ENCODE measurements at regions not wholly inside any gene's neighbourhood (a gene's known extent, or its start where the extent isn't known, plus 50 kb on each side); places are given as distances from the start of the nearest gene placed in this dataset.

- no peak for TF ChIP-seq CTCF (IDR thresholded peaks at IDR 0.05; ENCODE audit: low read length, missing control alignments)
- DNase-seq (ENCODE audit: low read depth), result no peak
- H3K4me3 ChIP-seq (replicated peaks; ENCODE audit: low read depth, low read length), result no peak overlapping the region
Observed at GRCh38 chr14:71549421-71550050, 382.7 kb upstream of the RGS6 start.

- no peak overlapping the region for H3K4me3 ChIP-seq (replicated peaks; ENCODE audit: low read depth, low read length)
- no peak for DNase-seq (ENCODE audit: low read depth)
- no peak for TF ChIP-seq CTCF (IDR thresholded peaks at IDR 0.05; ENCODE audit: low read length, missing control alignments)
Observed at GRCh38 chr14:71550367-71550766, 381.9 kb upstream of the RGS6 start.

- no peak for TF ChIP-seq CTCF (IDR thresholded peaks at IDR 0.05; ENCODE audit: low read length, missing control alignments)
- DNase-seq (ENCODE audit: low read depth), result peak; percentile 45
- H3K4me3 ChIP-seq (replicated peaks; ENCODE audit: low read depth, low read length), result no peak overlapping the region
Observed at GRCh38 chr14:71551291-71551950, 380.8 kb upstream of the RGS6 start.

GRCh38 chr14:71552809-71553208 is 379.4 kb upstream of the RGS6 start:
- TF ChIP-seq CTCF (IDR thresholded peaks at IDR 0.05; ENCODE audit: low read length, missing control alignments), result no peak
- H3K4me3 ChIP-seq (replicated peaks; ENCODE audit: low read depth, low read length), result no peak overlapping the region
- DNase-seq (ENCODE audit: low read depth), result no peak

DNA sequence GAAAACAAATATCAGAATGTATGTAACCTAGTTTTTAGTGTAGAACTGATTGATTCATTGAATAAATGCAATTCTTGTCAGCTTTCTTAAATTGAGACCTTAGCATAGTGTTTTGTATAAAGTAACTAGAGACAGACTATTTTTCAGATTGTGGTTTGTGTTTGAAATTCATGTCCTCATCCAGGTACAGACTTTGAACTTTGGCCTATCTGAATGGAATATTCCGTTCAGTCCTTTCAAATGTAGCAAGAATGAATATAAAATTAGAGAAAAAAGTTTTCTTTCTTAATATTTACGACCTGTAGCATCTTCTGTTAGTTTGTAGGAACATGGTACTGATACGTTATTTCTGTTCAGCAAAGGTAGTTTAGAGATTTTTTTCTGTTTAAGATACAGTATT is 378.4 kb upstream of the RGS6 start:
- TF ChIP-seq CTCF (IDR thresholded peaks at IDR 0.05; ENCODE audit: low read length, missing control alignments), result no peak
- H3K4me3 ChIP-seq (replicated peaks; ENCODE audit: low read depth, low read length), result no peak overlapping the region

DNA sequence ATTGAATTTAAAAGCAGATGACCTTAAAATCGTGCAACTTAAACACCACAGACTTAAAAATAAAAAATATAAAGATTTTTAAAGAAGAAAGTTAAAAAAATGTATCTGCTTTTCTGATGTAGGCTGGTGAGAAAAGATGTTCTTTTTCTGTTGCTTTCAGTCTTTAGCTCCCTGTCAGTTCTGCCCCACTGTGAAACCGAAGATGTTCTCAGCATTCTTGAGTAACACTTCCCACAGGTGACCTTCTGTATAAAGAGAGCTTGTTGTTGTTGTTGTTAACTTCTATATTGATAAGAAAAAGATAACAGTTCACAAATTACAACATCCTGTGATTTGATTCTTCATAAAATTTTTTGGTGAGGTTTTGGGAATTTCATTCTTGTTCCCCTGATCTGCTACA is 377.9 kb upstream of the RGS6 start:
- no peak for TF ChIP-seq CTCF (IDR thresholded peaks at IDR 0.05; ENCODE audit: low read length, missing control alignments)
- no peak for DNase-seq (ENCODE audit: low read depth)
- H3K4me3 ChIP-seq (replicated peaks; ENCODE audit: low read depth, low read length), result no peak overlapping the region

More for the DNA sequence above, 378.4 kb upstream of the RGS6 start:
- no peak for DNase-seq (ENCODE audit: low read depth)

All from fibroblast of pulmonary artery (primary cell).